ENCODE measurements at regions not wholly inside any gene's neighbourhood (a gene's known extent, or its start where the extent isn't known, plus 50 kb on each side); places are given as distances from the start of the nearest gene placed in this dataset.

GRCh38 chr9:32136700-32137339 is 247.6 kb upstream of the ACO1 start (continued):
- no peak for TF ChIP-seq SNAPC4 (CRISPR knock-in tag; IDR thresholded peaks at IDR 0.05)
- TF ChIP-seq TEAD2 (CRISPR knock-in tag; IDR thresholded peaks at IDR 0.05) = no peak
- no peak for TF ChIP-seq ZNF333 (CRISPR knock-in tag; IDR thresholded peaks at IDR 0.05; ENCODE audit: borderline replicate concordance)
- no peak for TF ChIP-seq LBX2 (CRISPR knock-in tag; IDR thresholded peaks at IDR 0.05; ENCODE audit: borderline replicate concordance)
- TF ChIP-seq ZSCAN21 (CRISPR knock-in tag; IDR thresholded peaks at IDR 0.05; ENCODE audit: borderline replicate concordance) = peak; percentile 49; the same call in 1 of the 2 replicates
- peak; percentile 63; the same call in 1 of the 2 replicates for TF ChIP-seq MEF2D (CRISPR knock-in tag; IDR thresholded peaks at IDR 0.05)
- TF ChIP-seq MYNN (CRISPR knock-in tag; IDR thresholded peaks at IDR 0.05; ENCODE audit: low read depth) = no peak
- TF ChIP-seq MXD3 (CRISPR knock-in tag; IDR thresholded peaks at IDR 0.05) = no peak
- TF ChIP-seq SIX4 (CRISPR knock-in tag; IDR thresholded peaks at IDR 0.05) = peak; percentile 52; the same call in 1 of the 2 replicates
- peak; percentile 43; the same call in 1 of the 2 replicates for TF ChIP-seq ZBTB7B (CRISPR knock-in tag; IDR thresholded peaks at IDR 0.05)
- TF ChIP-seq CREB1 (IDR thresholded peaks at IDR 0.05) = peak; percentile 67
- peak; percentile 75; the same call in 1 of the 2 replicates for TF ChIP-seq CREB1 (CRISPR knock-in tag; IDR thresholded peaks at IDR 0.05)
- peak; percentile 75 for TF ChIP-seq XRCC5 (optimal IDR thresholded peaks at IDR 0.05; ENCODE audit: low read length)
- TF ChIP-seq NFRKB (IDR thresholded peaks at IDR 0.05) = no peak
- TF ChIP-seq ZNF597 (CRISPR knock-in tag; IDR thresholded peaks at IDR 0.05) = no peak
- no peak for TF ChIP-seq ZNF543 (CRISPR knock-in tag; IDR thresholded peaks at IDR 0.05)
- no peak for TF ChIP-seq NFE2L2 (IDR thresholded peaks at IDR 0.05; ENCODE audit: low read length)
- no peak for TF ChIP-seq SUZ12 (IDR thresholded peaks at IDR 0.05; ENCODE audit: low read depth, low read length)
- peak; percentile 72; the same call in 1 of the 2 replicates for TF ChIP-seq HDAC1 (CRISPR knock-in tag; IDR thresholded peaks at IDR 0.05)
- no peak for TF ChIP-seq ZNF879 (CRISPR knock-in tag; IDR thresholded peaks at IDR 0.05)
- no peak for TF ChIP-seq ZNF784 (CRISPR knock-in tag; IDR thresholded peaks at IDR 0.05; ENCODE audit: borderline replicate concordance)
